H1 (cell line): ENCODE measurements at regions not wholly inside any gene's neighbourhood (a gene's known extent, or its start where the extent isn't known, plus 50 kb on each side); places are given as distances from the start of the nearest gene placed in this dataset.

Experiments
- CTCF ChIA-PET: fragments of 300-600 bp; sonication (Branson Sonifier 250); formaldehyde crosslinking; loops from one replicate; lab custom pipeline; 2021; ENCODE audit not compliant: partially characterized antibody; lab: Charles Lee
- POLR2A ChIA-PET: fragments of 300-600 bp; sonication (Branson Sonifier 250); formaldehyde crosslinking; loops from one replicate; lab custom pipeline; 2021; ENCODE audit warnings: inconsistent platforms; ENCODE audit not compliant: partially characterized antibody; lab: Charles Lee
- DNase-seq, 2 experiments: peaks; one replicate each; pipeline versions ENCODE4 v3.0.0 to v3.0.0-alpha.2; 2010 to 2022; ENCODE audit warnings: low spot score in 2 of 2, low read depth in 1 of 2, mixed read lengths in 1 of 2
- FAIRE-seq: peaks from 2 replicates; lab custom pipeline; 2011; peaks lifted over from hg19 to GRCh38; lab: Jason Lieb, UNC
- H2AFZ ChIP-seq: 2 replicates; pipeline ENCODE4 v1.8.1; 2012; ENCODE audit warnings: low read length, inconsistent platforms
- H2AK5ac ChIP-seq: 2 replicates; pipeline ENCODE4 v1.6.1; 2013; ENCODE audit warnings: low read depth, low read length
- H2BK120ac ChIP-seq: replicated peaks from 2 replicates; pipeline ENCODE3; 2013; ENCODE audit warnings: low read depth, low read length, inconsistent platforms
- H2BK12ac ChIP-seq: 2 replicates; pipeline ENCODE4 v1.6.1; 2013; ENCODE audit warnings: low read depth, low read length
- H2BK15ac ChIP-seq: 2 replicates; pipeline ENCODE4 v1.6.1; 2013; ENCODE audit warnings: low read length
- H2BK20ac ChIP-seq: 2 replicates; pipeline ENCODE4 v1.6.1; 2013; ENCODE audit warnings: low read length
- H2BK5ac ChIP-seq: 2 replicates; pipeline ENCODE4 v1.6.1; 2013; ENCODE audit warnings: low read depth, low read length
- H3K14ac ChIP-seq: 2 replicates; pipeline ENCODE4 v1.6.1; 2013; ENCODE audit warnings: inconsistent platforms; ENCODE audit not compliant: insufficient read length
- H3K18ac ChIP-seq: 2 replicates; pipeline ENCODE4 v1.6.1; 2013; ENCODE audit warnings: low read length; ENCODE audit errors: extremely low read depth
- H3K23ac ChIP-seq: 2 replicates; pipeline ENCODE4 v1.6.1; 2013; ENCODE audit warnings: inconsistent platforms; ENCODE audit not compliant: insufficient read length
- H3K23me2 ChIP-seq: 2 replicates; pipeline ENCODE4 v1.6.1; 2013; ENCODE audit warnings: low read depth, low read length
- H3K27ac ChIP-seq: 2 replicates; pipeline ENCODE4 v1.6.1; 2011; ENCODE audit warnings: low read depth, low read length, inconsistent platforms
- H3K27me3 ChIP-seq, 4 experiments: replicated peaks in 1 of 4; 1 replicate in 1 of 4; 2 replicates in 3 of 4; pipeline versions ENCODE4 v1.6.1 to v1.8.1; 2011 to 2013; ENCODE audit warnings: low read length in 3 of 4, mild to moderate bottlenecking in 3 of 4, inconsistent platforms in 2 of 4, mixed read lengths in 2 of 4, moderate library complexity in 1 of 4; ENCODE audit not compliant: control insufficient read depth in 3 of 4, insufficient read depth in 3 of 4; ENCODE audit errors: extremely low read depth in 1 of 4
- H3K36me3 ChIP-seq, 4 experiments: 2 replicates each; pipeline versions ENCODE4 v1.6.1 to v1.8.1; 2011 to 2013; ENCODE audit warnings: mild to moderate bottlenecking in 4 of 4, low read length in 3 of 4, moderate library complexity in 2 of 4, control low read depth in 1 of 4, inconsistent platforms in 1 of 4; ENCODE audit not compliant: insufficient read depth in 4 of 4, control insufficient read depth in 2 of 4
- H3K4ac ChIP-seq: replicated peaks from 2 replicates; pipeline ENCODE3; 2013; ENCODE audit warnings: low read length, low read depth, mixed read lengths, inconsistent platforms; ENCODE audit not compliant: insufficient read length
- H3K4me1 ChIP-seq, 4 experiments: replicated peaks in 1 of 4; 1 replicate in 1 of 4; 2 replicates in 3 of 4; pipeline versions ENCODE4 v1.6.1 to v1.8.1; 2011 to 2013; ENCODE audit warnings: low read length in 3 of 4, inconsistent platforms in 2 of 4, mixed read lengths in 1 of 4; ENCODE audit not compliant: insufficient read depth in 4 of 4, control insufficient read depth in 3 of 4
- H3K4me2 ChIP-seq, 2 experiments: 2 replicates each; pipeline versions ENCODE4 v1.6.1 to v1.8.1; 2011 to 2013; ENCODE audit warnings: low read depth in 2 of 2, low read length in 2 of 2, control low read depth in 1 of 2, inconsistent platforms in 1 of 2, mild to moderate bottlenecking in 1 of 2; ENCODE audit not compliant: insufficient read depth in 1 of 2
- H3K4me3 ChIP-seq, 4 experiments: fragments of 200-600, 300-600 bp in 1 of 4; sonication (generic), shearing (Covaris generic), sonication (Bioruptor Twin) in 1 of 4; 2 replicates each; pipeline versions ENCODE4 v1.5.1 to v1.8.1; 2011 to 2016; ENCODE audit warnings: low read length in 4 of 4, low read depth in 3 of 4, control low read depth in 2 of 4, inconsistent platforms in 2 of 4, mild to moderate bottlenecking in 2 of 4, mixed read lengths in 1 of 4, moderate library complexity in 1 of 4; ENCODE audit not compliant: insufficient read depth in 2 of 4; ENCODE audit errors: extremely low read depth in 1 of 4
- H3K56ac ChIP-seq: replicated peaks from 2 replicates; pipeline ENCODE3; 2013; ENCODE audit warnings: low read depth, mild to moderate bottlenecking, mixed read lengths, low read length, inconsistent platforms; ENCODE audit not compliant: insufficient read length
- H3K79me1 ChIP-seq: 2 replicates; pipeline ENCODE4 v1.6.1; 2013; ENCODE audit warnings: low read depth, low read length, control low read depth
- H3K79me2 ChIP-seq, 2 experiments: 2 replicates each; pipeline versions ENCODE4 v1.6.1 to v1.8.1; 2012 to 2013; ENCODE audit warnings: low read length in 2 of 2, mild to moderate bottlenecking in 2 of 2, inconsistent platforms in 1 of 2; ENCODE audit not compliant: insufficient read depth in 2 of 2, control insufficient read depth in 1 of 2
- H3K9ac ChIP-seq, 4 experiments: replicated peaks in 1 of 4; 1 replicate in 1 of 4; 2 replicates in 3 of 4; pipeline versions ENCODE4 v1.6.1 to v1.8.1; 2011 to 2013; ENCODE audit warnings: low read depth in 3 of 4, low read length in 3 of 4, control low read depth in 2 of 4, mild to moderate bottlenecking in 2 of 4, moderate library complexity in 2 of 4, inconsistent platforms in 1 of 4; ENCODE audit errors: extremely low read depth in 1 of 4
- H3K9me3 ChIP-seq, 2 experiments: 2 replicates each; pipeline versions ENCODE4 v1.6.1 to v1.8.1; 2012 to 2013; ENCODE audit warnings: mild to moderate bottlenecking in 2 of 2, moderate library complexity in 2 of 2, control low read depth in 1 of 2, inconsistent platforms in 1 of 2, low read depth in 1 of 2, low read length in 1 of 2, mixed read lengths in 1 of 2; ENCODE audit not compliant: insufficient read depth in 2 of 2
- H4K20me1 ChIP-seq, 2 experiments: replicated peaks in 1 of 2; 2 replicates each; pipeline versions ENCODE3 to v1.8.1; 2011 to 2013; ENCODE audit warnings: inconsistent platforms in 2 of 2, low read length in 2 of 2, mild to moderate bottlenecking in 1 of 2; ENCODE audit not compliant: insufficient read depth in 2 of 2, control insufficient read depth in 1 of 2
- H4K5ac ChIP-seq: 2 replicates; pipeline ENCODE4 v1.6.1; 2013; ENCODE audit warnings: low read length, low read depth, mixed read lengths, inconsistent platforms; ENCODE audit not compliant: insufficient read length
- H4K8ac ChIP-seq: 2 replicates; pipeline ENCODE4 v1.8.0; 2013; ENCODE audit warnings: mild to moderate bottlenecking, moderate library complexity, low read length, inconsistent platforms; ENCODE audit not compliant: insufficient read depth; ENCODE audit errors: extremely low read depth
- H4K91ac ChIP-seq: replicated peaks from 2 replicates; pipeline ENCODE3; 2013; ENCODE audit warnings: low read length, mixed read lengths, inconsistent platforms; ENCODE audit not compliant: insufficient read length
- ASH2L ChIP-seq: fragments of 200-600, 300-600 bp; sonication (generic); IDR thresholded peaks from one replicate; pipeline ENCODE4 v1.7.1; 2017; ENCODE audit warnings: low read length
- BACH1 ChIP-seq: IDR thresholded peaks from 2 replicates; pipeline ENCODE4 v1.6.1; 2012; ENCODE audit warnings: low read length, improper control_type of control experiment
- CBX8 ChIP-seq: fragments of 300-800, 300-1000 bp; sonication (generic); IDR thresholded peaks from 2 replicates; pipeline ENCODE4 v1.7.1; 2016; ENCODE audit warnings: low read depth, low read length, borderline replicate concordance
- CHD1 ChIP-seq: IDR thresholded peaks from 2 replicates; pipeline ENCODE4 v1.6.1; 2012; ENCODE audit warnings: low read depth, low read length, improper control_type of control experiment
- CREB1 ChIP-seq: IDR thresholded peaks from 2 replicates; pipeline ENCODE4 v1.6.1; 2012; ENCODE audit warnings: inconsistent platforms
- CTBP2 ChIP-seq: IDR thresholded peaks from 2 replicates; pipeline ENCODE4 v1.7.0; 2011; ENCODE audit warnings: borderline replicate concordance, mild to moderate bottlenecking, moderate library complexity, mixed read lengths, low read length; ENCODE audit not compliant: insufficient read depth, insufficient read length
- JUN ChIP-seq: IDR thresholded peaks from 2 replicates; pipeline ENCODE4 v1.6.1; 2011; ENCODE audit warnings: low read depth, mild to moderate bottlenecking, improper control_type of control experiment, low read length
- MAFK ChIP-seq: IDR thresholded peaks from 2 replicates; pipeline ENCODE4 v1.6.1; 2012; ENCODE audit warnings: low read depth, mild to moderate bottlenecking, improper control_type of control experiment, low read length
- RNF2 ChIP-seq: fragments of 200-900, 300-1000 bp; sonication (generic); IDR thresholded peaks from 2 replicates; pipeline ENCODE4 v1.7.1; 2016; ENCODE audit warnings: borderline replicate concordance, low read depth, mild to moderate bottlenecking, antibody characterized with exemption, low read length; ENCODE audit not compliant: poor library complexity, severe bottlenecking; ENCODE audit errors: missing control alignments
- SAP30 ChIP-seq: fragments of 300-600 bp; sonication (generic); IDR thresholded peaks from 2 replicates; pipeline ENCODE4 v1.7.1; 2012; ENCODE audit warnings: low read length, moderate library complexity, mild to moderate bottlenecking, inconsistent platforms; ENCODE audit not compliant: insufficient read depth, insufficient replicate concordance
- SUZ12 ChIP-seq: fragments of 200-600 bp; sonication (generic); IDR thresholded peaks from 2 replicates; pipeline ENCODE4 v1.6.1; 2012; ENCODE audit warnings: mild to moderate bottlenecking, inconsistent platforms, low read length, moderate library complexity, mixed read lengths
- TCF12 ChIP-seq: IDR thresholded peaks from 2 replicates; pipeline ENCODE4 v1.6.1; 2011; ENCODE audit warnings: low read depth, mild to moderate bottlenecking, low read length
- YY1 ChIP-seq: IDR thresholded peaks from 2 replicates; pipeline ENCODE4 v1.6.1; 2011; ENCODE audit warnings: low read depth, mild to moderate bottlenecking, low read length
- WGBS, 2 experiments: shearing (Covaris generic) in 1 of 2; methylation state at CpG; one replicate each; pipeline versions ENCODE4 v1.1.6 to v1.1.7; 2013 to 2015; ENCODE audit warnings: low lambda C conversion rate in 2 of 2, mixed read lengths in 2 of 2, inconsistent platforms in 1 of 2, low coverage in 1 of 2, missing lambda C conversion rate in 1 of 2; ENCODE audit not compliant: insufficient replicate concordance in 2 of 2, insufficient coverage in 1 of 2, insufficient read length in 1 of 2; ENCODE audit errors: extremely low coverage in 1 of 2, missing lambda C conversion rate in 1 of 2; 5-methylcytosine and 5-hydroxymethylcytosine counted together
- TF ChIP-seq, protein P1 (sequence below): IDR thresholded peaks from 2 replicates; pipeline ENCODE4 v1.6.1; 2012; ENCODE audit warnings: low read length, inconsistent platforms

- Histone ChIP-seq H2BK15ac (no peak overlapping the region), H4K8ac (no peak overlapping the region), H3K4me1 (no peaks in the 10 kb centered on the region), H2BK120ac (no peak overlapping the region), H2BK5ac (no peak overlapping the region), H3K79me2 (no peaks in the 10 kb centered on the region), H3K23me2 (no peaks in the 10 kb centered on the region), H3K56ac (no peak overlapping the region), H3K79me1 (no peaks in the 10 kb centered on the region), H3K14ac (no peak overlapping the region), H4K5ac (no peak overlapping the region), H3K27ac (no peak overlapping the region), H3K4me3 (no peak overlapping the region), H3K9me3 (no peaks in the 10 kb centered on the region), H3K4ac (no peak overlapping the region), H3K18ac (no peak overlapping the region), H3K4me2 (no peak overlapping the region), H3K9ac (no peak overlapping the region), H3K23ac (no peak overlapping the region), H4K91ac (no peak overlapping the region), H2AK5ac (no peak overlapping the region), H2AFZ (no peak overlapping the region), H3K27me3 (no peaks in the 10 kb centered on the region), H4K20me1 (no peaks in the 10 kb centered on the region), H2BK20ac (no peak overlapping the region), H3K36me3 (no peaks in the 10 kb centered on the region), H2BK12ac (no peak overlapping the region)
- FAIRE-seq = no peak
- DNase-seq = no peak
- 91% methylated on average over 2 of the region's 2 CpGs; no CpG with 5 or more reads in 1 of the 2 experiments for WGBS, 2 experiments
- ChIA-PET CTCF (no interaction called here), POLR2A (no interaction called here)
- TF ChIP-seq BACH1 = no peak
- TF ChIP-seq CREB1 = no peak
- TF ChIP-seq ASH2L = no peak
- no peak for TF ChIP-seq JUN
- no peak for TF ChIP-seq MAFK
- TF ChIP-seq TCF12 = no peak
- TF ChIP-seq CBX8 = no peak
- TF ChIP-seq RNF2 = no peak
- TF ChIP-seq CTBP2 = no peak
- TF ChIP-seq CHD1 = no peak
- TF ChIP-seq YY1 = no peak
- TF ChIP-seq, protein P1, sequence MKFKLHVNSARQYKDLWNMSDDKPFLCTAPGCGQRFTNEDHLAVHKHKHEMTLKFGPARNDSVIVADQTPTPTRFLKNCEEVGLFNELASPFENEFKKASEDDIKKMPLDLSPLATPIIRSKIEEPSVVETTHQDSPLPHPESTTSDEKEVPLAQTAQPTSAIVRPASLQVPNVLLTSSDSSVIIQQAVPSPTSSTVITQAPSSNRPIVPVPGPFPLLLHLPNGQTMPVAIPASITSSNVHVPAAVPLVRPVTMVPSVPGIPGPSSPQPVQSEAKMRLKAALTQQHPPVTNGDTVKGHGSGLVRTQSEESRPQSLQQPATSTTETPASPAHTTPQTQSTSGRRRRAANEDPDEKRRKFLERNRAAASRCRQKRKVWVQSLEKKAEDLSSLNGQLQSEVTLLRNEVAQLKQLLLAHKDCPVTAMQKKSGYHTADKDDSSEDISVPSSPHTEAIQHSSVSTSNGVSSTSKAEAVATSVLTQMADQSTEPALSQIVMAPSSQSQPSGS = no peak
- no peak for TF ChIP-seq SAP30
- TF ChIP-seq SUZ12 = no peak
Measured at GRCh38 chr2:53170466-53170865, 597.1 kb upstream of the CHAC2 start.
